ENCODE measurements at regions not wholly inside any gene's neighbourhood (a gene's known extent, or its start where the extent isn't known, plus 50 kb on each side); places are given as distances from the start of the nearest gene placed in this dataset.

DNA sequence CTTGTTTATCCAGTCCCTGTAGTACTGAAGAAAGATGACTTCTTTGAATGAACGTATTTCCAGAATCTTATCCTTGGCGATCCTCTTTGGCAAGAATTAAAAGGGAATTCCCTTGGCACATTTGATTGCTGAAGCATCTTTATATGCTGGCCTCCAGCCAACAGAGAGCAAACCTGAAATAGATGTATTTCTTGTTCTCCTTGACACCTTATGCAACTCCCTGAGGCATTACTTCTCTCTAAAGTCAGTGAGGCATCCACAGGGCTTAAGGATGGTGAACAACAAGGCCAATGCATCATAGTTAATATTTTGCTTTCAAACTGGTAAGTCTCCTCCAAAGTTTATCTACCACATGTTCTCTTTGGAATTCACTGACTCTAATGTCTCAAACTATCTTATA lies 450.9 kb upstream of the THRB start:
- no peak for DNase-seq

DNA sequence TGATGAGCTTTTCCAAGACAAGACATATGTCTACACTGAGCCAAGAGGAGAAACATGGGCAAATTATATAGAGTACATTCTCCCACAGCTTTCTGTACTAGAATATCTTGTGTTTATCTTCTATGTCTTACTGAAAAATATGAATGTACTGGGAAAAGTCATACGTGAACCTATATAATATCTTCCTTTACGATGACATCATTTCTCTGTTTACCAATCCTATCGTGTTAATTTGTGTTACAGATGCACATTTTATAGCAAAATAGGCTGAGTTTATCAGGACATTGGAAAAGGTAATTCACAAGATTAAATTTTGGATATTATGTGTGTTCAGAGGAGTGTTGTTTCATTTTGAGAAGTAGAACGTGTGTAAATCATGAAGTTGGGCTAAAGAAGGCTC lies 452.5 kb upstream of the THRB start:
- no peak for DNase-seq

DNA sequence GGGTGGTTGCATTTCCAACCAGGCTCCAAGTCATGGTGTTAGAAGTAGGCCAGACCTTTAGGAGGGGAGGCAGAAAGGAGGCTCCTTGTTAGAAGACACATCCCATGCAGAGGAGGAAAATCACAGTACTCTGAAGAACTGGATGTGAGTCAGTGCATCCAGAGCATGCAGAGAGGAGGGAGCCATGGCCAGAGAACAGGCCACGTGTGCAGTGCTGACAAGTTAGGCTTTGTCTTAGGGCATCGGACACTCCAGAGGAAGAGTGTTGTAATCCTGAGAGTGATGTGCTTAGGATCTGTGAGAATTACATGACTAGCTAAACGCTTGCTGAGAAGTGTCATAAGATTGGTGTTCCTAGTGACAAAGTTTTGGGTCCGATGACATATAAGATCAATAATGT lies 456.5 kb upstream of the THRB start:
- no peak for DNase-seq

DNA sequence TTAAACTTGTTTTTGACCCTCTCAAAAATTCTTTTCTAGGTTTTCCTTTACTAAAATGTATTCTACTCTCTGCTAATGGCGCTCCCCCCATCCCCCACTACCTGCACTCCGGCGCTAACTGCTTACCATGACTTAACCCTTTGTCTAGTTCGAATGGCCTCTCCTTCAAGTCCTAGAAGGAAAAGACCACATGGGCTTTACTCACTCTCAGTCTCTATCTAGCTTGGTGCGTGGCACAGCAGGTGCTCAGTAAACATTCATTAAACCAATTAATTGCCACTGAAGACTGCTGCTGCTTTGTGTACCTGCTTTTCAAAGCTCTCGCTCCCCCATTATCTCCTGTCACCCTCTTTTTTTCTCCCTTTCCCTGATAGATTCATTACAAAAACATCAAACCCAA lies 457.7 kb upstream of the THRB start:
- DNase-seq = no peak

DNA sequence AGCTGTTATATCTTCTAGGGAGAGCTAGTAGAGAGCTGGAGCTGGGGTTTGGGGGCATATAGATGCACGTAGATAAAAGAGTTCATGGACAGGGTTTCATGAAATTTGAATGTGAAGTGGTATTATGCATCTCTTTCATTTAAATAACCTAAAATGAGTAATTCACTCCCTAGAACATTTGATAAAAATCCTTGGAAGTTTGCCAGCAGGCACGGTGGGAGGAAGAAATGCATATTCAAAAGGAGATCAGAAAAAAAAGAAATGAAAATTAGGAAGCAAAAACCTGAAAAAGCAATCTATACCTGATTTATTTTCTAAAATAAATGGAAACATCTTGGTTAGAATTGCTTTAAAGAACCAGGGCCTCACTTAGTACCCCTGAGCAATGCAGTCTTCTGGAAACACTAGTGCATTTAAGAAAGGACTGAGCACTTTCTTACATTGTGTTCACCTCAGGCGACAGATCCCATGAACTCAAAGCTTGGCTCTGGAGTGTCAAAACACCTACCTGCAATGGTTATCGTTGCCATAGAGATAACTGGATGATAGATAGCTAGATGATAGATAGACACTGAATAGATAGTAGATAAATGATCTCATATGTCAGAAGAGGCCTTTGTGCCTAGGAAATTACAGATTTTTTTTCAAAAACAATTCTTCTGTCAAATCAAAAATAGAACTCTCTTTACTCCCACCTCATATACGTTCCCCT lies 458.6 kb upstream of the THRB start:
- DNase-seq = no peak

DNA sequence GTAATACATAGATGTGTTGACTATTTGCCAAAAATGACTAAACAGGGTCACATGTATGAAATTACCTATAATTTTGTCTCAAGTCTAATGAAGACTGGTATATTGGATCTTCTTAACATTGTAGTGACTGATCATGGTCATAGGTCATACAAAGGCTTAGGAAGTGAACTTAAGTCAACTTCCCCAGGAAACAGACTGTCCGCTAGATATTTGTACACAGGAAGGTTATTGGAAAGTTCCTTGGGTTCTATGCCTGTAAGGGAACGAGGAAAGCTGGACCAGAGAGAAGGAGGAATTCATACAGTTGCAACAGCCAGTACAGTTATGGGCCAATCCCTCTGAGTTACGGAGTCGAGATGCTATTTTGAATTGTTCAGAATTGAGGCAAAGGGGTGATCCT lies 462.0 kb upstream of the THRB start:
- no peak for DNase-seq

DNA sequence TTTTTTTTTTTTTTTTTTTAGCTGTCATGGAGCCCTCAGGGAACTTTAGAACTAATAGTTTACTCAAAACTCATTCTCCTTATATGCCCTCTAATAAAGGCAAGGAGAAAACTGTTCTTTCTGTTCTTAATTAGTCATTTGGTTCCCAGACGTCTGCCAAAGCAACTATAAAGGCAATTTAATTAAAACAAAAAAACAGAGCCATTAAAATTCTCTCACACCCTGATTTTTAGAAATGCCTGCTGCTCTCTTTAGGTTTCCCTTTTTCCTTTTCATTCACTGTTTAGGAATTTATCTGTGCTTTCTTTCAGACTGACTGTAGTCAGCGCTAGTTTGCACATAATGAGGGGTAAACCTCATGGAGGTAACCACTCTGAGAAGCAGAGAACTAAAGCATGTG lies 463.6 kb upstream of the THRB start:
- DNase-seq = no peak

DNA sequence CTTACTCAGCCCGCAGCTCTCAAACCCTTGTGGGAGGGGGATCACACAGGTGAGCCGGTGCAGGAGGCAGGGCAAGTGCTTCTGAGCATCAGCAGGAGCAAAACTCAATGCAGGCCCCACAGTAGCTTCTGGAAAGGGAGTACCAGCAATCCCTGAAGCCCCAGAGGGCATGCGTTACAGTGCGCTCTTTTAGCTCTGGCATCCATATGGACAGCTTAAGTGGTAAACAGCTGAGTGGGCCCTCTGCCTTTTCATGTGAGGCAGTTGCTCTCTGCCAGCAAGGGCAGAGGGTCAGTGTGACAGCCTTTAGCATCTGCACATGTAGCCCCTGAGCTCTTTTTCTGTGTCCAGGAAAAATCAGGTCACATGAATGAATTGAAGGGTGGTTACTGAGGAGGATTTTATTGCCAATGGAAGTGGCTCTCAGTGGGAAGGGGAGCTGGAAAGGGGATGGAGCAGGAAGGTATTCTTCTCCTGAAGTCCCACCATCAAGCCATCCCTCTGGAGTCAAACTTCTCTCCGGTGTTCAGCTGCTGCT lies 464.3 kb upstream of the THRB start:
- no peak for DNase-seq

DNA sequence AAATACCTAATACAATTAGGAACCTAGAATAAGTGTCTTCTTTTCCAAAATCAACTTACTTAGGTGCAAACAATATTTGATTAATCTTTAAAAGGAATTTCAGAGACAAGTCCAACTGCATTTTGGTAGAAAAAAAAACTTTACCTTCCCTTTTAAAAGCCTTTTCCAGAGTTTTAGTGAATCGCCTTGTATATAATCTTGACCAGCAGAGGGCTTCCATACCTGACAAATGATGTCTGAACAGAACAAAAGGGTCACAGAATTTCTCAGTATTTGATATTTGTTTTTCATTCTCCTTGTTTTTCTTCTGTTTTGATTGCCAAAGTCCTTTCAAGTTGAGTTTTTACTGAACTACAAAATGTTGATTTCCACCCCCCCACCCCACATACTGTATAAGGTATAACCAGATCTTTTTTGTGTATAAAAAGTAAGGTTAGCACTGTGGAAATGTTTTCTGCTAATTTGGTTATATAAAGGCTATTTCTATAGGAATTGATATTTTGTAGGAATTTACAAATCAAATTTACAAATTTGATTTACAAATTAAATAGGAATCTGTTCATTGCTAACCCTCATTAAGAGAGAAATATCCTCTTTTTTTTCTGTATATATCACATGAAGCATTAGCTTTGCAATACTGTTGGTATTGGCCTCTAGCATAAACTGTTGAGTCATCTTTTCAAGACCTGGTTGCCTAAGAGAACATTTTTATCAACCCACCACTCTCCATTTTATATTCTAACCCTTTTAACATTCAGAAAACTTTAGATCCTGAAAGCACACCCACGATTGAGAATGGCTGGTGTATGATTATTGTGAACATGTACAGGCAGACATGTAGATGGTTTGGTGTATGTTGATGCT lies 464.1 kb upstream of the RARB start:
- DNase-seq = no peak

DNA sequence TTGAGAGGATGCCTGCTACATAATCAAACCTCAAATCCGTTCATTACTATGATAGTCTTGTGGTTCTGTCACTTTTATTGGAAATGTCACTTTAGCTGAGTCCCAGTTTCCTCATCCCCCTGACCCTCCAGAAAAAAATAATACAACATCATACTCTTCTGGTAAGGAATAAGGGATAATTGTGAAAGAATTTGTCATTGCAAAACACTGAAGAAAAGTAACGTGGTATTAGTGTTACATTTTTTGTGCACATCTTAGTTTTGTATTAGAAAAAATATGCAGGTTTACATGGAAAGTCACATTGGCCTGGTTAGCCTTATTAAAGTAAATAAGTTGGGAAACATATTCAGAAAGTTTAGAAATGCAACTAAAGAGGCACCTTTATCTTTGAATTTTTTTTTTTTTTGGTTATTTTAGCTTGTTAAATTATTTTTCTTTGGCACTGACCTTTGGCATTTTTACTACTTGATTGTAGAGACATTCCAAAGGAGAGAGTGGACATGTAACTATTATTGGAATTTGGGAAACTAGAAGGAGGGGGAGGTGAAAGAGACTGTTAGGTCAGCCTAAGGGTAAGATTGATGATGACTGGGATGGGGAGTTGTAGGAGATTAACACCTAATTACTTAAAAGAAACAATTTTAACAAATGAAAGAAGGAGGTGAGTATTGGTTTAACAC lies 462.2 kb upstream of the RARB start:
- no peak for DNase-seq

DNA sequence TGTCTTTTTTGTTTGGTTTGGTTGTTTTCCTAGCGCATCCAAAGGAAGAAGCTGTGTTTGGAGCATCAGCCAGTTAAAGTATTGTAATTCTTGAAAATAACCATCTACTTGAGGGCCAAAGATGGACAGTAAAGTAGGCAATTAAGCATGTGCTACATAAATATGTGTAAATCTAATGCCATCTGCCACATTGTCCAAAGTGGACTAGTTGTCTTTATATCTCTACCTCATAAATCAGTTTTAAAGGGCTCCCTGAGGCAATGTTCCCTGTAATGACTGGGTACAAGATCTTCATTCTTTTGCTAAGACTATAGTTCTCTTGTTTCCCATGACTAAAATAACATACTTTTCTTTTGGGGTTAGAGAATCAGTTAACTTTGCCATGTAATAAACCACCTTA lies 460.0 kb upstream of the RARB start:
- DNase-seq = no peak

DNA sequence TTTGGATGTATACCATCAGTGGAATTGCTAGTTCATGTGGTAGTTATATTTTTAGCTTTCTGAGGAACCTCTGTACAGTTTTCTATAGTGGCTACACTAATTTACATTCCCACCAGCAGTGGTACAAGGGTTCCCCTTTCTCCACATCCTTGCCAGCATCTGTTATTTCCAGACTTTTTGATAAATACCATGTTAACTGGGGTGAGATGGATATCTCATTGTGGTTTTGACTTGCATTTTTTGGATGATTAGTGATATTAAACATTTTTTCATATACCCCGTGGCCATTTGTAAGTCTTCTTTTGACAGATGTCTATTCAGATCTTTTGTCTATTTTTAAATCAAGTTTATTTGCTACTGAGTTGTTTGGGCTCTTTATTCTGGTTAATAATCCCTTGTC lies 455.6 kb upstream of the RARB start:
- no peak for DNase-seq

DNA sequence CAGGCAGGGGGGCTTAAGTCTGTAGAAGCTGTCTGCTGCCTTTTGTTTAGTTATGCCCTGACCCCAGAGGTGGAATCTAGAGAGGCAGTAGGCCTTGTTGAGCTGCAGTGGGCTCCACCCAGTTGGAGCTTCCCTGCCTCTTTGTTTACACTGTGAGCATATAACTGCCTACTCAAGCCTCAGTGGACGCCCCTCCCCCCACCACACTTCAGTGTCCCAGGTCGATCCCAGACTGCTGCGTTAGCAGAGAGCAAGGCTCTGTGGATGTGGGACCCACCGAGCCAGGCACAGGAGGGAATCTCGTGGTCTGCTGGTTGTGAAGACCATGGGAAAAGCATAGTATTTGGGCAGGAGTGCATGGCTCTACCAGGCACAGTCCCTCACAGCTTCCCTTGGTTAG lies 446.8 kb upstream of the RARB start:
- DNase-seq = no peak

DNA sequence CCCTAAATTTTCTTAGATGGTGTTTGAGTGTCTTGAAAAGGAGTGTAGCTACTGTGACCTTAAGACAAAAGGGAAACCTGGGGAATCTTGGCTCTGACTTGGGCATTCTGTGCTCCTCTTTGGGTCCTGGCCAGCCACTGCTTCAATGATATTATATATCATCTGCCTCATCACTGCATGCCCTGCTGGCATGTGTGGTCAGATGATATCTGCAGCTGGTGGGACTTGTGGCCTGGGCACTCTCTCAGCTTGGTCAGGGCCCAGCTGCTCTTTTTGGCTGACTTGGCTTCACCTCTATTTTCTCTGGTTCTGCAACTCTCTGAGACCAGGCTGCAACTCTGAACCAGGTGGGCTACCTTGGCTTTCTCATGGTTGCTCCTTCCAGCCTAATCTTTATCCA lies 446.1 kb upstream of the RARB start:
- DNase-seq = no peak

DNA sequence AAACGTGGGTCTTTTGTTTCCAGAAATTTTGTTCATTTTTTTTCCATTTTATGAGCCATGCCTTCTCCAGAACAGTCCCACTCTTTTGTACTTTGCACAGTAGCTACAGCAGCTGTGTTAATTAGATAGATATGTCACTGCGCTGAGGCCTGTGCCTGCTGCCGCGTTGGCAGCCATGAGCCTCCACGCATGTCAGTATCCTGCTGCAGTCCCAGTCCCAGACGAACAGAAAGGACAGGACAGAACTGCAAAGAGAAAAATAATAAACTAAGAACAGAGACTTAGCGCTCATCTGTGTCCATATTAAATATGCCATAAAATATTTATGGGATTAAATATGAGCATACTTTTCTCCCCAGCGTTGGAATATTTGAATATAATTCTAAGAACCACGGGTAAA lies 442.4 kb upstream of the RARB start:
- no peak for DNase-seq

DNA sequence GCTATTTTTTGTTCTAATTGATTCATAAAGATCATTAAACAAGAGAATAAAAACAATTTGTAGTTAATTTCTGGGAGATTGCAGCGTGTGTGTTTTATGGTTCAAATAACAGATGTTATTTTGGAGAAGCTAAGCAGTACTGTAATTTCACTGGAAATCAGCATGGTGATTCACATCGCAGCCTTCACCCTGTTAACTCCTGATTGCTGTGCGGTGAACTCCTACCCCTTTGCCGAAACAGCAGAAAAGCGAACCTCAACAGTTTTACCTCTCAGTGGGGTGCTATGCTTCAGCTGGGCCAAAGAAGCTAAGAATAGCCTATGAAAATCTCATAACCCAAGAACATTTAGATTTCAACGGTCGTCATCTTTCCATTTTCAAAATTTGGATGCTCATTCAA lies 441.5 kb upstream of the RARB start:
- DNase-seq = no peak

DNA sequence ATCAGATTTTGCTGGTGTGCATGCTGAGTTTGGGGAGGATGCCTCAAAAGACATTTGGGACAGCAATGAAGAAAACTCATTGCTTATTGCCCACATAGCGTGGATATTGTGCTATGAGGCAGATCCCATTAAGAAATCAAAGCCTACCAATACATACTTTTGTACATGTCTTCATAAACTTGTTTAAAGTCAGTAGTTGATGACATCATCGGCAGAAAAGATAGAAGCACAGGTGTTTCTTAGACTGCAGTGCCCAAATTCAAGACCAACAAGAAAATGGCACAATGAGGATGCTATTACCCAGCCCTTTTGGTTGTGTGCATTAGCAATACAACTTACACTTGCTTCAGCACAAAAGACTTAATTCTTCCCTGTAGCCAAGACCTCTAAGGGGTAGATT lies 428.7 kb upstream of the RARB start:
- DNase-seq = no peak

DNA sequence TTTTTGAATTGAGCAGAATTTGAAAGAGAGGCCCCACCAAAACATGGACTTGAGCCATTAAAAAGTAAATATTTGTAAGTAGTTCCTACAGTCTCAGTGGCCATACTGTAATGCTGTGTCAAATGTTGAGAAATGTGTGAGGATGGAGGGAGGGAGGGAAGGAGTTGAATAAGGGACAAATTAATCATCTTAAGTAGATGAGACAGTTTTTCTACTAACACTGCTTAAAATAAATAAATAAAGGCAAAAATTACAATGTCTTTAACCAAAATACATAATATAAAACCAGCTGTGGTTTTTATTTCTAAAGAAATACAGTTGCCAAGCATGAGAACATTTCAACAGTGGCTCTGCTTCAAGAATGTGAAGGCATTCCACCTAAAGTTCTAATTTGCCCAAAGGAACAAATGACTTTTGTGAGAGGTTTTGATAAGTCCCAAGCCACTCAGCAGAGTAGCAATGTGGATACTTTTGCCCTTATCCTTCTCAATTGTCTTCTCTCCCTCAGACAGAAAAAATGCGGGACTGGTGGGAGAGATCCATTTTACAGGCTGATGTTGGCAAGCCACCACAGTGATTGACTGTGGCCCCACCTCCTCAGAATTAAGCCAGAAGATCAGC lies 427.0 kb upstream of the RARB start:
- no peak for DNase-seq

DNA sequence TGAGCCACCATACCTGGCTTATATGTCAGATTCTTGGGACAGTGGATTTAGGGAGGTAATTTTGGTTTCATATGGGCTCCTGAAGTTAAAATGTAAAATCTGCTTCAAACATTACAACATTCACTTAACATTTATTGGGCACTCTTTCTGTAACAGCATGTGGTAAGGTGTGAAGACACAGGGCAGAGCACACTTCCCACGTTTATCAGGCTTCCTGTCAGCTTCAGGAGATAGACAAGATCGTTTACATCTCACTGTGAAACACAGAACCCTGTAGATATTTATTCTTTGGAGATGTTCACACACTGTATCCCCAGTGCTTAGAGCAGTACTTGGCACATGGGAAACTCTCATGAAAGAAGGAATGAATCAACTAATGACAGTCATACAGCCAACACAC lies 426.0 kb upstream of the RARB start:
- no peak for DNase-seq

DNA sequence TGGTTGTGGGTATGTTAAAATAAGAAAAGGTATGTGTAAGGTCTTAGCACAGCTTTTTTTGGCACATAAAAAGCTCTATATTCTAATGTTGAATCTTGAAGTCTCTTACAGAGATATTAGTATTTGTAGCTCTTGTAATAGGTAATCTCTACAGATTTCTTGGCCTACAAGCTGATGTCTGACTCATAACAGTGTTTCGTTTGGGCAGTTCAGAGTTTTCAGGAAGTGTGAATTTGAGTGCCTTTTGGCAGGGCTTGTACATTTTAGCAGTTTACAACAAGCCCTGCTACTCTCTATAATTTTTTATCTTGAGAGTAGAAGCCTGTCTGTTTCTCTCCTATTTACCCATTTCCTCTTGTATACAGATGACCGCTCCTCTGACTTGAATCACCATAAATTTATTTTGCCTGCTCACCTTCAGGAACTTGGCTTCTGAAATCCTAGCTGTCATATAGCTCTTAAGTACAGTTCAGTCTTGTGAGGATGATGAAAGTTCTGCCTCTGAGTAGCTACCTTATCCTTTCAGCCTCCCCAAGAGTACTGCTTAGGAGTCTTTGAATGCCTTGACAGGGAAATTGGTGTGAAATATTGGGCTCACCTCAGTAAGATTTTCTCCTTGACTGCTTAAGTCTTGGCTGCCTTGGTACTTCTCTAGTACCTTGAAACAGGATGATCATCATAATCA lies 419.9 kb upstream of the RARB start:
- no peak for DNase-seq

DNA sequence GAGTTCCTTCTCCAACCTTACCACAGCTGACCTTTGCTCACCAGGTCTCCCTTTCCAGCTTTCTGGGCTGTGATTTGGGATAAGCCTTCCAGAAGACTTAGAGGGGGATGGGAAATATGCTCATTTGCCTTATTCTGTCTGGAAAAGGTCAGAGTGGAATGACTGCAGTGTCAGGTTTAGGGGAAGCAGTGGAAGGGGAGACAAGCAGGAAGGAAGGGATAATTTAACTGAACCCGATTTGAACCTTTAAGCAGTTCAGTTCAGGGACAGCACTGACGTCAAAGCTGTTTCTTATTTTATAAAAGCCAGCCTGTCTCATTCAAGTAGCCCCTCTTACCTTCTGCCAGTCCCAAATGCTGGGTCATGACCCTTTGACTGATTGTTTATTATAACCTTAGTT lies 418.4 kb upstream of the RARB start:
- no peak for DNase-seq

DNA sequence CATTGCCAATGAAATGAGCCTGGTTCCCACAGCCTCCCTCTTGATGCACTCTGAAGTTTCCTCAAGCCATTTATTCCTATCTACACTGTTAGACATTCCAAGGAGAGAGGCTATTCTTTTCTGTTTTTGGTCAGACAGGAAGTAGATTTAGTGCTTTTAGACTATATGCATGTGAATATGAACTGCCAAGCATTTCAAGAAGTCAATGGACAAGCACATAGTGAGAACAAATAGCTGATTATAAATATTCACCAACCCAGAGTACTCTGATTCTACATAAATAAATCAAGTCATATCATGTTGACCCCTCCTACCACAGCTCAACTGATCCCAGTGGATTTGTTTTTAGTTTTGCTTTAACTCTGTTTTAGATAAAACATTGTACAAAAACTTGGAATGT lies 412.5 kb upstream of the RARB start:
- no peak for DNase-seq

DNA sequence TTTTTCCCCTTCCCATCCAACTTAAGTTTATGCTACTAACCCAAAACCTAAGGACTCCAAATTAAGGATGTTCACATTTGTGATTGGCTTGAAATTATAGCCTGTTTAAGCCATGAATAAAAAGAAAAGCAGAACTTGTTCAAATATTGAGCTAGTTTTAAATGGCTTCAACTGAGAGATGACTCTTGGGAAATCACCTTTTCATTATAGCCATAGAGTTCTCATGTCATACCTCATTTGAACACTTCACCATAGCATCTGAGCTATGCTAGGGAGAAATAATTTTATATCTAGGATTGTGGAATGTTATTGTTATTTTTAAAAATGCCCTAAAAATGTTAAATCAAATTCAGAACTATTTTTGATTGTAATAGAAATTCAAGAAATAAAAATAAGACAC lies 409.2 kb upstream of the RARB start:
- no peak for DNase-seq

All from T-helper 9 cell (primary cell).